Activated CD4-positive, alpha-beta memory T cell treated with anti-CD3 and anti-CD28 coated beads for 36 hours (primary cell): ENCODE measurements at regions not wholly inside any gene's neighbourhood (a gene's known extent, or its start where the extent isn't known, plus 50 kb on each side); places are given as distances from the start of the nearest gene placed in this dataset.

Source experiments
- CTCF ChIA-PET: fragments of 350-600 bp; sonication (Branson Sonifier 250); formaldehyde crosslinking; loops from one replicate; lab custom pipeline; 2021; ENCODE audit warnings: antibody characterized with exemption, inconsistent platforms; lab: Charles Lee
- POLR2A ChIA-PET: fragments of 350-600 bp; sonication (Branson Sonifier 250); formaldehyde crosslinking; loops from one replicate; lab custom pipeline; 2021; ENCODE audit warnings: antibody characterized with exemption; lab: Charles Lee
- DNase-seq: peaks from one replicate; pipeline ENCODE4 v3.0.0-alpha.2; 2020
- H3K27ac Mint-ChIP-seq: one replicate; pipeline ENCODE4 v1.8.0; 2021; ENCODE audit warnings: mixed read lengths
- H3K27me3 Mint-ChIP-seq: one replicate; pipeline ENCODE4 v1.8.0; 2021; ENCODE audit warnings: mixed read lengths
- H3K36me3 Mint-ChIP-seq: one replicate; pipeline ENCODE4 v1.8.0; 2021; ENCODE audit warnings: mixed read lengths
- H3K4me1 Mint-ChIP-seq: one replicate; pipeline ENCODE4 v1.8.0; 2021; ENCODE audit warnings: low read depth, mixed read lengths
- H3K4me3 Mint-ChIP-seq: one replicate; pipeline ENCODE4 v1.8.0; 2021; ENCODE audit warnings: mild to moderate bottlenecking, mixed read lengths
- H3K9me3 Mint-ChIP-seq: one replicate; pipeline ENCODE4 v1.8.0; 2021; ENCODE audit warnings: mixed read lengths
- intact Hi-C: fragments of 100-400 bp; cut with micrococcal nuclease; formaldehyde crosslinking; loops from one replicate; pipeline ENCODE4 v1.15.1; 2023

GRCh38 chr14:98904677-98905076, 367.3 kb downstream of the BCL11B start:
- no peak for DNase-seq
- CTCF ChIA-PET, result no interaction called here
- Mint-ChIP-seq H3K27ac (no peak overlapping the region), H3K4me1 (no peaks in the 10 kb centered on the region), H3K9me3 (no peaks in the 10 kb centered on the region), H3K4me3 (no peak overlapping the region), H3K36me3 (no peaks in the 10 kb centered on the region), H3K27me3 (no peaks in the 10 kb centered on the region)
- POLR2A ChIA-PET, result interaction anchor here (0.7 to 1.3 kb wide), 2 partner anchors 21 to 116 kb away, joined by 3 read pairs; no protein-coding TSS in a partner anchor
- intact Hi-C loops, result no loop called here

- CTCF ChIA-PET, result no interaction called here
- Mint-ChIP-seq H3K27me3 (no peaks in the 10 kb centered on the region), H3K9me3 (no peaks in the 10 kb centered on the region), H3K4me3 (no peak overlapping the region), H3K36me3 (no peaks in the 10 kb centered on the region), H3K4me1 (peaks cover under 1% of the 10 kb centered on the region), H3K27ac (no peak overlapping the region)
- POLR2A ChIA-PET, result interaction anchor here (1.3 kb wide), 1 partner anchor 20 kb away, joined by 3 read pairs; no protein-coding TSS in a partner anchor
- intact Hi-C loops, result no loop called here
- no peak for DNase-seq
Measured at GRCh38 chr14:98906123-98906995, 365.6 kb downstream of the BCL11B start.

- Mint-ChIP-seq H3K9me3 (no peaks in the 10 kb centered on the region), H3K36me3 (no peaks in the 10 kb centered on the region), H3K27ac (no peak overlapping the region), H3K4me1 (peaks cover 9% of the 10 kb centered on the region), H3K4me3 (no peak overlapping the region), H3K27me3 (no peaks in the 10 kb centered on the region)
- no peak for DNase-seq
- ChIA-PET CTCF (no interaction called here), POLR2A (no interaction called here)
- intact Hi-C loops, result no loop called here
Measured at GRCh38 chr14:98907271-98907670, 364.7 kb downstream of the BCL11B start.

GRCh38 chr14:98908050-98908449, 363.9 kb downstream of the BCL11B start:
- CTCF ChIA-PET, result no interaction called here
- no peaks in the 10 kb centered on the region for H3K27me3 Mint-ChIP-seq
- no peaks in the 10 kb centered on the region for H3K36me3 Mint-ChIP-seq
- H3K27ac Mint-ChIP-seq, result no peak overlapping the region
- DNase-seq, result no peak
- no peaks in the 10 kb centered on the region for H3K9me3 Mint-ChIP-seq
- no peak overlapping the region for H3K4me3 Mint-ChIP-seq
- H3K4me1 Mint-ChIP-seq, result peaks cover 16% of the 10 kb centered on the region
- intact Hi-C loops, result no loop called here
- POLR2A ChIA-PET, result no interaction called here

- H3K36me3 Mint-ChIP-seq, result no peaks in the 10 kb centered on the region
- intact Hi-C loops, result no loop called here
- peaks cover 20% of the 10 kb centered on the region for H3K4me1 Mint-ChIP-seq
- ChIA-PET CTCF (no interaction called here), POLR2A (no interaction called here)
- no peak overlapping the region for H3K4me3 Mint-ChIP-seq
- no peaks in the 10 kb centered on the region for H3K27me3 Mint-ChIP-seq
- no peak for DNase-seq
- H3K9me3 Mint-ChIP-seq, result no peaks in the 10 kb centered on the region
- H3K27ac Mint-ChIP-seq, result no peak overlapping the region
Measured at GRCh38 chr14:98909251-98909944, 362.6 kb downstream of the BCL11B start.

GRCh38 chr14:98910061-98910460, 361.9 kb downstream of the BCL11B start:
- Mint-ChIP-seq H3K27ac (no peak overlapping the region), H3K36me3 (no peaks in the 10 kb centered on the region), H3K4me1 (peaks cover 20% of the 10 kb centered on the region), H3K9me3 (no peaks in the 10 kb centered on the region), H3K4me3 (no peak overlapping the region), H3K27me3 (no peaks in the 10 kb centered on the region)
- intact Hi-C loops, result no loop called here
- DNase-seq, result no peak
- CTCF ChIA-PET, result no interaction called here
- POLR2A ChIA-PET, result no interaction called here

- Mint-ChIP-seq H3K4me1 (peaks cover 23% of the 10 kb centered on the region), H3K36me3 (no peaks in the 10 kb centered on the region), H3K9me3 (no peaks in the 10 kb centered on the region), H3K27ac (no peak overlapping the region), H3K27me3 (no peaks in the 10 kb centered on the region), H3K4me3 (no peak overlapping the region)
- POLR2A ChIA-PET, result no interaction called here
- no peak for DNase-seq
- CTCF ChIA-PET, result interaction anchor here (0.5 to 1.1 kb wide), 2 partner anchors 29 to 407 kb away, joined by 4 read pairs; no protein-coding TSS in a partner anchor
- intact Hi-C loops, result no loop called here
Measured at GRCh38 chr14:98912655-98913054, 359.3 kb downstream of the BCL11B start.

- no peaks in the 10 kb centered on the region for H3K9me3 Mint-ChIP-seq
- no peak for DNase-seq
- POLR2A ChIA-PET, result no interaction called here
- no peak overlapping the region for H3K27ac Mint-ChIP-seq
- CTCF ChIA-PET, result no interaction called here
- H3K4me1 Mint-ChIP-seq, result peaks cover 23% of the 10 kb centered on the region
- intact Hi-C loops, result no loop called here
- H3K4me3 Mint-ChIP-seq, result no peak overlapping the region
- H3K36me3 Mint-ChIP-seq, result no peaks in the 10 kb centered on the region
- H3K27me3 Mint-ChIP-seq, result no peaks in the 10 kb centered on the region
Measured at GRCh38 chr14:98913967-98914650, 357.9 kb downstream of the BCL11B start.

GRCh38 chr14:98914942-98915341, 357.1 kb downstream of the BCL11B start:
- CTCF ChIA-PET, result no interaction called here
- H3K4me3 Mint-ChIP-seq, result no peak overlapping the region
- H3K4me1 Mint-ChIP-seq, result peaks cover 23% of the 10 kb centered on the region
- no peak overlapping the region for H3K27ac Mint-ChIP-seq
- DNase-seq, result no peak
- H3K36me3 Mint-ChIP-seq, result no peaks in the 10 kb centered on the region
- POLR2A ChIA-PET, result no interaction called here
- intact Hi-C loops, result no loop called here
- no peaks in the 10 kb centered on the region for H3K27me3 Mint-ChIP-seq
- no peaks in the 10 kb centered on the region for H3K9me3 Mint-ChIP-seq

GRCh38 chr14:98915625-98916024, 356.4 kb downstream of the BCL11B start:
- no peaks in the 10 kb centered on the region for H3K36me3 Mint-ChIP-seq

GRCh38 chr14:98916036-98916435, 356.0 kb downstream of the BCL11B start:
- H3K36me3 Mint-ChIP-seq, result no peaks in the 10 kb centered on the region
- ChIA-PET POLR2A (no interaction called here), CTCF (no interaction called here)
- H3K27me3 Mint-ChIP-seq, result no peaks in the 10 kb centered on the region
- peaks cover 23% of the 10 kb centered on the region for H3K4me1 Mint-ChIP-seq
- DNase-seq, result no peak
- intact Hi-C loops, result no loop called here
- no peaks in the 10 kb centered on the region for H3K9me3 Mint-ChIP-seq
- H3K4me3 Mint-ChIP-seq, result no peak overlapping the region
- no peak overlapping the region for H3K27ac Mint-ChIP-seq

More at GRCh38 chr14:98915625-98916024, 356.4 kb downstream of the BCL11B start:
- H3K4me1 Mint-ChIP-seq, result peaks cover 23% of the 10 kb centered on the region
- no peaks in the 10 kb centered on the region for H3K9me3 Mint-ChIP-seq
- intact Hi-C loops, result no loop called here
- no peaks in the 10 kb centered on the region for H3K27me3 Mint-ChIP-seq
- H3K4me3 Mint-ChIP-seq, result no peak overlapping the region
- CTCF ChIA-PET, result no interaction called here
- no peak overlapping the region for H3K27ac Mint-ChIP-seq
- DNase-seq, result no peak
- POLR2A ChIA-PET, result no interaction called here

- Mint-ChIP-seq H3K4me3 (no peak overlapping the region), H3K36me3 (no peaks in the 10 kb centered on the region), H3K9me3 (no peaks in the 10 kb centered on the region), H3K27ac (no peak overlapping the region), H3K27me3 (no peaks in the 10 kb centered on the region), H3K4me1 (peaks cover 21% of the 10 kb centered on the region)
- DNase-seq, result no peak
- CTCF ChIA-PET, result no interaction called here
- POLR2A ChIA-PET, result no interaction called here
- intact Hi-C loops, result no loop called here
Measured at GRCh38 chr14:98916476-98916875, 355.5 kb downstream of the BCL11B start.
